GM19455 (cell line): ENCODE measurements at regions not wholly inside any gene's neighbourhood (a gene's known extent, or its start where the extent isn't known, plus 50 kb on each side); places are given as distances from the start of the nearest gene placed in this dataset.

Experiments
- ATAC-seq: cut with Tn5 transposase; IDR thresholded peaks from one replicate; pipeline ENCODE4 v1.9.1; 2021; ENCODE audit not compliant: unreplicated experiment

DNA sequence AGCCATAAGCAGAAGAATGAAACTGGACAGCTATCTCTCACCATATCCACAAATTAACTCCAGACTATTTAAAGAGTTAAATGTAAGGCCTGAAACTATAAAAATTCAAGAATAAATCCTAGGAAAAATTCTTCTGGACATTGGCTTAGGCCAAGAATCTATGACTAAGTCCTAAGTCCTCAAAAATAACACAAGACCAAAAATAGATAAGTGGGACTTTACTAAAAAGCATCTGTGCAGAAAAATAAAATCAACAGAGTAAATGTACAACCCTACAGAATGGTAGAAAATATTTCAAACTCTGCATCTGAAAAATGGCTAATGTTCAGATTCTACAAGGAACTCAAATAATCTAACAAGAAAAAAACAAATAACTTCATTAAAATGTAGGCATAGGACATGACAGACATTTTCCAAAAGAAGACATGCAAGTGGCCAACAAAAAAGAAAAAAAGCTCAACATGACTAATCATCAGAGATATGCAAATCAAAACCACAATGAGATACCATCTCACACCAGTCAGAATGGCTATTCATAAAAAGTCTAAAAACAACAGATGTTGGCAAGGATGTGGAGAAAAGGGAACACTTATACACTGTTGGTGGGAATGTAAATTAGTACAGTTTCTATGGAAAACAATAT is 61.0 kb upstream of the PPFIA2 start:
- no peak for ATAC-seq

DNA sequence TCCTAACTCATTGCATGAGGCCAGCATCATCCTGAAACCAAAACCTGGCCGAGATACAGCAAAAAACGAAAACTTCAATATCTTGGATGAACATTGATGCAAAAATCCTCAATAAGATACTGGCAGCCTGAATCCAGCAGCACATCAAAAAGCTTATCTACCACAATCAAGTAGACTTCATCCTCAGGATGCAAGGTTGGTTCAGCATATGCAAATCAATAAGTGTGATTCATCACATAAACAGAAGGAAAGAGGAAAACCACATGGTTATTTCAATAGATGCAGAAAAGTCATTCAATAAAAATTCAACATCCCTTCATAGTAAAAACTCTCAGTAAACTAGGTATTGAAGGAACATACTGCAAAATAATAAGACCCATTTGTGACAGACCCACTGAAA is 56.5 kb upstream of the PPFIA2 start:
- ATAC-seq = no peak

DNA sequence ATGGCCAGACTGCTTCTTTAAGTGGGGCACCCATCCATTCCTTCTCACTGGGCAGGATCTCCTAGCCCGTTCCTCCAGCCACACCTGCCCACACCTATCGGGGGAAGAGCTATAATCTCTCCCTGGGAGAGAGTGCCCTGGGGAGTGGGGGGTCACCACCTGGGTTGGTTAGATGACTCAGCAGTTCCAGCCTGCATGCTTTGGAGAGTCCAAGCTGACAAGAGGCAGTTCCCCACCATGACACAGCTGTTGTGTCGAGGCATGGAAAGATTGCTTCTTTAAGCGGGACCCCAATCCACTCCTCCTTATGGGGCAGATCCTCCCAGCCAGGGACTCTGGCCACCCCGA is 52.6 kb upstream of the PPFIA2 start:
- ATAC-seq = no peak

DNA sequence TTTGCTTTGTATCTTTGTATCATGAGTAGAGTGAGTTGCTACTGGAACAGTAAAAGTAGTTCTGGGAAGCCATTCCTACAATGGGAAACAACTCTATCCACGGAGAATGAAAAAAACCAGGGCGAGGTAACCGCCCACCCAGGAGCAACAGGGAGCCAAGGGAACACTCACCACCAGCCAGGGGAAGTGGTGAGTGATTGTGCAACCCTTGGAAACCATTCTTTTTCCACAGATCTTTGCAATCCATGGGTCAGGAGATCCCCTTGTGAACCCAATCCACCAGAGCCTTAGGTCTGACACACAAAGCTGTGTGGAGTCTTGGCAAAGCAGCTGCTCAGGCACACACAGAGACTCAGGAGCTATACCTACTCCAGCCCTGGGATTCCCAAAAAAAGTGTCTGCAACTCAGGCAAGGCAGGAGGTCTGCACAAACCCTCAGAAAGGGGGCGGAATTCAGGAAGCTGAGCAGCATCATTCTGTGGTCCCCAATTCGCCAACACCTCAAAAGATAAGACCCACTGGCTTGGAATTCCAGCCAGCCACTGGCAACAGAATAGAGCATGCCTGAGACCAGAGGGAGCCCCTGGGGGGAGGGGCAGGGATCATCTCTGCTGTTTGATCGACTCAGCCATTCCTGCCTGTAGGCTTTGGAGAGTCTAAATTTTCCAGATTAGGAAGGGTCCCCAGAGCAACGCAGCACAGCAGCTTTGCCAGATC is 52.1 kb upstream of the PPFIA2 start:
- no peak for ATAC-seq

DNA sequence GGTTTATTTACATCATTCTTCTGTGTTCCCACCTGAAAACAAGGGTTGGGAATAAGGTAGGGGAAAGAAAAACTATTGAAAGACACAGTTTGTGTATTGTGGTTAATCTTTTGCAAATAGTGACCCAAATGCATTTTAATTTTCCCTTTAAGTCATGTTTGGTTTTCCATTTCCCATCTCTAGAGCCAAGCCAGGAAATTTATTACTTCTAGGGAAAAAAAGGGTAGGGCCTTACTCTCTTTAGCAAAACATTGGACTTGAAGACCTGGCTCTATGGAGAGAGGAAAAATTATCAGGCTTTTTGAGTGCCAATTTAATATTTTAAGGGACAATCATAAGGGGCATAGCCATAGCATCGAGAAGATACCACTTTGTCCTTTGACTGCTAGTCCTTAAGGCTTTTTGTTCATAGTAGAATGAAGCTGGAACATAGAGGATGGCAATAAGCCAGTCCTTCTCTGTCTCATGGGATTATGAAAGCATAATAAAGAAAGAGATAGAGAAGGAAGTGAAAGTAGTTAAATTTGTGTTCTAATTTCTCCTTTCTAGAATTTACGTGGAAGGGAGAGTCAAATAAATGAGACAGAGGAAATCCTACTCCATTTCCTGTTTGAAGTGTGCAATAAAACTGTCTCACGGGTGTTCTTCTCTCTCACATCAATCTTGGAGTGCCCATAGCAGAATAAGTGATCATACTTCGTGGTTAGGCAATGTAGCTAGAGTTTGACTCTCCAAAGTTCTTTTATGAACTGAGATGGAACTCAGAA is 50.9 kb upstream of the PPFIA2 start:
- peak; percentile 65 for ATAC-seq

DNA sequence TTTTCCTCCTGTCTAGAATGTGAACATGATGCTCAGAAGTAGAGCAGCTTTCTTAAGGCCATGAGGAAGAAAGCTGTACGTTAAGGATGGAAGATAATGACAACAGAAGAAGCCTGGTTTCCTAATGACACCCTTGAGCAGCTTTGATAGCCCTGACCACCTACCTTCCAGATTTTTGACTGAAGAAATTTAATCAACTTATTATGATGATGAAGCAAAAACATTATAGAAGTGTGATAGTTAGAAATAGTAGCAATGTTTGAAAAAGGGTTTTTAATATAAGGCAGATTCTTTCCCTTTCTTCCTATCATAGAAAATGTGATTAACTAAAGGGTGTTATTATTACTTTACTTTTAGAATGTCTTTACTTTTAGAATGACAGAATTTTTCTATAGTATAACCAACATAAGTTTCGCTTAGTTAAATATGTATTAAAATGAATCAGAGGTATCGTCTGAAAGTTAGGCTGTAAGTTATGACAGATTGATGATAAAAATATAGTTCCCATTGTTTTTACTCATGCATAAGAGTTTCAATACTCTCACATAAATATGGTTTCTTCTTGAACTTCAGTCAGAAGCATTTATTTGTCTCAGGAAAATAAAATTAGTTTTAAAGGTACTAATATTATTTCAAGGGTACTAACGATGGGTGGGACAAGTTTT is 50.1 kb upstream of the PPFIA2 start:
- ATAC-seq = no peak
